ENCODE measurements at regions not wholly inside any gene's neighbourhood (a gene's known extent, or its start where the extent isn't known, plus 50 kb on each side); places are given as distances from the start of the nearest gene placed in this dataset.

DNA sequence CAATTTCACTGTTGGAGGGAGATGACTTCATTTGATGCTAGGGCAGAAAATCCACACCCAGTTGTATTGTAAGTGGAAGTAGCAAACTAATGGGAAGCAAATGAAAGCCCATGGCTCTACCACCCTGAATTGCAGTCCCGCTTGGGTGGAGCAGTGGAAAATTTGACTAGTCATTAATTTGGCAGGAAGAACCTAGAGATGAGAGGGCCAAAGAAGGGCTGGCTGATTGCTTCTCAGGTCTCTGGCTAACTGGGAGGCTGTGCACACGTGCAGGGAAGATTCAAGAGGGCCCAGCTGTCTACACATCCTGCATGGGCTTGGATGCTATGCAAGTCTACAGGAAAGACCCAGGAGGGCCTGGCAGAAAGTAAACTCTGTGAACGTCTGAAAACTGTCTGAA is 466.2 kb downstream of the TFAP2A start:
- TF ChIP-seq, protein P1, sequence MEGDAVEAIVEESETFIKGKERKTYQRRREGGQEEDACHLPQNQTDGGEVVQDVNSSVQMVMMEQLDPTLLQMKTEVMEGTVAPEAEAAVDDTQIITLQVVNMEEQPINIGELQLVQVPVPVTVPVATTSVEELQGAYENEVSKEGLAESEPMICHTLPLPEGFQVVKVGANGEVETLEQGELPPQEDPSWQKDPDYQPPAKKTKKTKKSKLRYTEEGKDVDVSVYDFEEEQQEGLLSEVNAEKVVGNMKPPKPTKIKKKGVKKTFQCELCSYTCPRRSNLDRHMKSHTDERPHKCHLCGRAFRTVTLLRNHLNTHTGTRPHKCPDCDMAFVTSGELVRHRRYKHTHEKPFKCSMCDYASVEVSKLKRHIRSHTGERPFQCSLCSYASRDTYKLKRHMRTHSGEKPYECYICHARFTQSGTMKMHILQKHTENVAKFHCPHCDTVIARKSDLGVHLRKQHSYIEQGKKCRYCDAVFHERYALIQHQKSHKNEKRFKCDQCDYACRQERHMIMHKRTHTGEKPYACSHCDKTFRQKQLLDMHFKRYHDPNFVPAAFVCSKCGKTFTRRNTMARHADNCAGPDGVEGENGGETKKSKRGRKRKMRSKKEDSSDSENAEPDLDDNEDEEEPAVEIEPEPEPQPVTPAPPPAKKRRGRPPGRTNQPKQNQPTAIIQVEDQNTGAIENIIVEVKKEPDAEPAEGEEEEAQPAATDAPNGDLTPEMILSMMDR (IDR thresholded peaks at IDR 0.05; ENCODE audit: low read depth, low read length): no peak

DNA sequence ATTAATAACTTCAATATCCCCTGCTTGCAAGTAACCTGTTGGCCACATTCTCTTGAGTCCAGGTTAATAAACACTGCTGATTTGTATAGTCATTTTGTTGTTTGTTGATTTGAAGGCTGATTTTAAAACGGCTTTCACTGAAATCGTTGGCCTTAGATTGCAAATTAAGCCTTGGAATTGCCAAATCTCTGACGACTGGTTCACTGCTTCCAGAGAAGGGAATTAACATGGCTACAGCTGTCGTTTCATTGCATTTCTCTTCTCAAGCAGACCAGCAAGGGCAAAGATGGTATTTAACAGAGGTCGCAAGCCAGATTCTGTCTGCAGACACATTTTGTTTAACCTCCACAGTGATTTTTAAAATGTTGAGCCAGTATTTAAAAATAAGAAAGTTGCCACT is 470.9 kb downstream of the TFAP2A start:
- no peaks in the 10 kb centered on the region for H3K4me1 ChIP-seq (ENCODE audit: low read depth)
- no peak for DNase-seq (ENCODE audit: low read depth in 1 of 2, low spot score in 1 of 2)
- no peak overlapping the region for H3K27ac ChIP-seq
- TF ChIP-seq, protein P1 (IDR thresholded peaks at IDR 0.05; ENCODE audit: low read depth, low read length): no peak
- H3K36me3 ChIP-seq: no peaks in the 10 kb centered on the region
- H3K27me3 ChIP-seq: no peaks in the 10 kb centered on the region
- no peak overlapping the region for H3K4me3 ChIP-seq
- no peaks in the 10 kb centered on the region for H3K9me3 ChIP-seq (ENCODE audit: low read depth)

More for the DNA sequence above, 466.2 kb downstream of the TFAP2A start:
- no peak overlapping the region for H3K4me3 ChIP-seq
- no peaks in the 10 kb centered on the region for H3K4me1 ChIP-seq (ENCODE audit: low read depth)
- H3K27ac ChIP-seq: no peak overlapping the region
- no peaks in the 10 kb centered on the region for H3K36me3 ChIP-seq
- no peak for DNase-seq (ENCODE audit: low read depth in 1 of 2, low spot score in 1 of 2)
- H3K27me3 ChIP-seq: no peaks in the 10 kb centered on the region
- no peaks in the 10 kb centered on the region for H3K9me3 ChIP-seq (ENCODE audit: low read depth)

GRCh38 chr6:9943026-9943425 is 471.8 kb downstream of the TFAP2A start:
- Histone ChIP-seq H3K9me3 (ENCODE audit: low read depth) (no peaks in the 10 kb centered on the region), H3K27me3 (no peaks in the 10 kb centered on the region), H3K4me3 (no peak overlapping the region), H3K36me3 (no peaks in the 10 kb centered on the region), H3K4me1 (ENCODE audit: low read depth) (no peaks in the 10 kb centered on the region), H3K27ac (no peak overlapping the region)
- no peak for DNase-seq (ENCODE audit: low read depth in 1 of 2, low spot score in 1 of 2)
- TF ChIP-seq, protein P1 (IDR thresholded peaks at IDR 0.05; ENCODE audit: low read depth, low read length): no peak

- DNase-seq (ENCODE audit: low read depth in 1 of 2, low spot score in 1 of 2): no peak
- Histone ChIP-seq H3K27ac (no peak overlapping the region), H3K27me3 (no peaks in the 10 kb centered on the region), H3K9me3 (ENCODE audit: low read depth) (no peaks in the 10 kb centered on the region), H3K4me1 (ENCODE audit: low read depth) (no peaks in the 10 kb centered on the region), H3K36me3 (no peaks in the 10 kb centered on the region), H3K4me3 (no peak overlapping the region)
- TF ChIP-seq, protein P1 (IDR thresholded peaks at IDR 0.05; ENCODE audit: low read depth, low read length): no peak
These were observed 472.7 kb downstream of the TFAP2A start for GRCh38 chr6:9942131-9942530.

GRCh38 chr6:9938801-9939200 is 476.1 kb downstream of the TFAP2A start:
- Histone ChIP-seq H3K4me3 (no peak overlapping the region), H3K36me3 (no peaks in the 10 kb centered on the region), H3K9me3 (ENCODE audit: low read depth) (no peaks in the 10 kb centered on the region), H3K27me3 (no peaks in the 10 kb centered on the region), H3K4me1 (ENCODE audit: low read depth) (no peaks in the 10 kb centered on the region), H3K27ac (no peak overlapping the region)
- DNase-seq (ENCODE audit: low read depth in 1 of 2, low spot score in 1 of 2): no peak
- TF ChIP-seq, protein P1 (IDR thresholded peaks at IDR 0.05; ENCODE audit: low read depth, low read length): no peak
